ENCODE measurements at regions not wholly inside any gene's neighbourhood (a gene's known extent, or its start where the extent isn't known, plus 50 kb on each side); places are given as distances from the start of the nearest gene placed in this dataset.
A peak's percentile ranks its signal among the peaks of the same experiment; 100 is the strongest.

DNA sequence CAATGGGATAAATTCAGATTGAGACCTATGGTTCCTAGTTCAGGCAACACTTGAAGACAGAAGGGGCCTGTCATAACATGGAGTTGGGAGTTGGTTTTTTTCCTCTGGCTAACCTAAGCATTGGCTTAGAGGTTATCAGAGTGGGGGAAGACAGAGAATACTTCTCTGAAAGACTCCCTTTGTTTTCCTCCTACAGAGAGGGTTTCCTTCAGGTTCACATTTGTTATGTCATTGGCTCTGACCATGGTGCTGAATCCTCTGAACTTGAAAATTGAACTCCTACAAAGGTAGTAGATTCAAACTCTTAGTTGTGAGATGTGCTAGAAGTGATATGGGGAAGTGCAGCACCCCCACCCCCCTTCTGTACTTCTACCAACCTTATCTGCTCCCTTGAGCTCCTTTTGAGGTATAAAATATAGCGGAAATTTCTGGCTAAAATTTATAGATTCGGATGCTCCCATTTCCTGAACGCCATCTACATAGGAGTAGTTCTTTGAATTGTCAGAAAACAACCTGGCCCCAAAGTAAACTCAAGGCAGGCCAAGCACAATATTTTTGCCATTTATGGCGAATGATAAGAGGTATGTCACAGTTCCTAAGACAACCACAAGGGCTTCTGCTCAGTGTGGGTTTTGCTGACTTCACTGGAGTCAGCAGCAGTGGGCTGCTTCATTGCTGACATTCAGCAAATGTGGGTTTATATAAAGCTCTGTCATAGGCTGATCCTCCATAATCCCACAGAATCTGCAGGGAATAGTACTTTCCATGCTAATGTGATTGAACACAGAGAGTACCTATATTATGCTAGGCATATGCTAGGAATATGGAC lies 131.6 kb upstream of the KLF14 start:
- H3K27ac ChIP-seq (ENCODE audit: extremely low read depth, low read depth, low read length), result no peak overlapping the region
- no peaks in the 10 kb centered on the region for H3K9me3 ChIP-seq (ENCODE audit: control insufficient read depth, insufficient read depth, low read depth, low read length)
- H3K4me3 ChIP-seq (ENCODE audit: low read depth, low read length), result no peak overlapping the region
- CTCF ChIA-PET, result interaction anchor here (0.6 kb wide), 1 partner anchor 8 kb away, joined by 3 read pairs; no protein-coding TSS in a partner anchor
- no peak for TF ChIP-seq ZNF174 (tag by site-specific recombination; IDR thresholded peaks at IDR 0.05)
- no peak for TF ChIP-seq ZNF433 (tag by site-specific recombination; IDR thresholded peaks at IDR 0.05; ENCODE audit: low read depth)
- TF ChIP-seq ZNF501 (tag by site-specific recombination; IDR thresholded peaks at IDR 0.05), result no peak
- TF ChIP-seq REST (tag by site-specific recombination; IDR thresholded peaks at IDR 0.05), result peak; percentile 93
- no peaks in the 10 kb centered on the region for H3K4me1 ChIP-seq (ENCODE audit: control insufficient read depth, insufficient read depth, low read length)
- POLR2A ChIA-PET, result no interaction called here
- H3K36me3 ChIP-seq (ENCODE audit: control insufficient read depth in 2 of 2, insufficient read depth in 1 of 2, low read length in 2 of 2), result no peaks in the 10 kb centered on the region

- no peak overlapping the region for H3K27ac ChIP-seq (ENCODE audit: extremely low read depth, low read depth, low read length)
- no peak for TF ChIP-seq ZNF354C (tag by site-specific recombination; IDR thresholded peaks at IDR 0.05; ENCODE audit: borderline replicate concordance, low read depth)
- TF ChIP-seq ZNF561 (tag by site-specific recombination; IDR thresholded peaks at IDR 0.05; ENCODE audit: borderline replicate concordance), result no peak
- no peak for TF ChIP-seq GLI4 (tag by site-specific recombination; IDR thresholded peaks at IDR 0.05)
- TF ChIP-seq ZNF157 (tag by site-specific recombination; IDR thresholded peaks at IDR 0.05), result no peak
- TF ChIP-seq ZNF23 (tag by site-specific recombination; IDR thresholded peaks at IDR 0.05; ENCODE audit: borderline replicate concordance), result no peak
- no peak for TF ChIP-seq ZNF211 (tag by site-specific recombination; IDR thresholded peaks at IDR 0.05; ENCODE audit: low read depth)
- no peak for TF ChIP-seq ZNF76 (tag by site-specific recombination; IDR thresholded peaks at IDR 0.05; ENCODE audit: borderline replicate concordance, low read depth)
- no peak for TF ChIP-seq ZSCAN18 (tag by site-specific recombination; IDR thresholded peaks at IDR 0.05)
- no peak for TF ChIP-seq ZNF311 (tag by site-specific recombination; IDR thresholded peaks at IDR 0.05; ENCODE audit: borderline replicate concordance)
- no peak for TF ChIP-seq ZNF514 (tag by site-specific recombination; IDR thresholded peaks at IDR 0.05)
- no peak for TF ChIP-seq ZNF423 (tag by site-specific recombination; IDR thresholded peaks at IDR 0.05)
- TF ChIP-seq ZNF544 (tag by site-specific recombination; IDR thresholded peaks at IDR 0.05), result no peak
- no peak for TF ChIP-seq ZSCAN23 (tag by site-specific recombination; IDR thresholded peaks at IDR 0.05)
- no peak overlapping the region for H3K4me3 ChIP-seq (ENCODE audit: low read depth, low read length)
- CTCF ChIA-PET, result no interaction called here
- no peaks in the 10 kb centered on the region for H3K36me3 ChIP-seq (ENCODE audit: control insufficient read depth in 2 of 2, insufficient read depth in 1 of 2, low read length in 2 of 2)
- POLR2A ChIA-PET, result no interaction called here
- no peaks in the 10 kb centered on the region for H3K4me1 ChIP-seq (ENCODE audit: control insufficient read depth, insufficient read depth, low read length)
- H3K9me3 ChIP-seq (ENCODE audit: control insufficient read depth, insufficient read depth, low read depth, low read length), result no peaks in the 10 kb centered on the region
Observed at GRCh38 chr7:130867039-130867438, 133.0 kb upstream of the KLF14 start.

Measured in HEK293 (cell line).